HG02884 (cell line): ENCODE measurements at regions not wholly inside any gene's neighbourhood (a gene's known extent, or its start where the extent isn't known, plus 50 kb on each side); places are given as distances from the start of the nearest gene placed in this dataset.

Source experiments
- ATAC-seq: cut with Tn5 transposase; IDR thresholded peaks from one replicate; pipeline ENCODE4 v1.9.1; 2021; ENCODE audit warnings: mild to moderate bottlenecking, moderate library complexity; ENCODE audit not compliant: unreplicated experiment

GRCh38 chr2:17309181-17309580, 209.1 kb downstream of the RAD51AP2 start:
- ATAC-seq, result no peak

DNA sequence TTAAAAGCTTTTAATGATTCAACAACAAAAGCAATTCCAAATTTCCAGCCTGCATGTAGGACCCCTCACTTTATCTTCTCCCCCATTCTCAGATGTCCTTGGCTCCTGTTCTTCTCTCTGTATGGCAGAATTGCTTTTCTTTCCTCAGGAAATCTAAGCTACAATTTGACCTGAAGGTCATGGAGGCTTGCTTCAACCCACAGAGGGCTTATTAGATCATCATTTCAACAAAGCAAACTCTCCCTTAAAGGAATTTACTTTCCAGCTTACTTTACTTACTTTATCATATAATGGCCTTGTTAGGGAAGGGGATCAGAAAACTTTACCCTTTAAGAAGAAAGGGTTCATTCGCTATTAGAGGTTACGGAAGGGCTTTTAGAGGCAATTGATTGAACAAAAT, 211.5 kb downstream of the RAD51AP2 start:
- no peak for ATAC-seq

DNA sequence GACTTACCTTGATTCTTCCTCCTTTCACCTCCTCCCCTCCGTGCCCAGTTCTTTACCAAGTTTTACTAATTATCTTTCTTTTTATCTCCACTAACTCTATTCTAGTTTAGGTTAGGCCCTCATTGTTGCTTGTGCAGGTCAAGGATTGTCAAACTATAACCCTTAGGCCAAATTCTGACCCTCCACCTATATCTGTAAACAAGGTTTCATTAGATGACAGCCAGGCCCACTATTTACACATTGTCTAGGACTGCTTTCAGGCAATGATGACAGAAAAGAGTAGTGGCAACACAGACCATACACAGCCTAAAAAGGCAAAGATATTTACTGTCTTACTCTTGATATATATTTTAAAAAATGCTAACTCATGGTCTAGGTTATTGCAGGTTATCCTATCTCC, 212.0 kb downstream of the RAD51AP2 start:
- ATAC-seq, result no peak

- ATAC-seq, result no peak
Observed at GRCh38 chr2:17303521-17303920, 214.7 kb downstream of the RAD51AP2 start.

DNA sequence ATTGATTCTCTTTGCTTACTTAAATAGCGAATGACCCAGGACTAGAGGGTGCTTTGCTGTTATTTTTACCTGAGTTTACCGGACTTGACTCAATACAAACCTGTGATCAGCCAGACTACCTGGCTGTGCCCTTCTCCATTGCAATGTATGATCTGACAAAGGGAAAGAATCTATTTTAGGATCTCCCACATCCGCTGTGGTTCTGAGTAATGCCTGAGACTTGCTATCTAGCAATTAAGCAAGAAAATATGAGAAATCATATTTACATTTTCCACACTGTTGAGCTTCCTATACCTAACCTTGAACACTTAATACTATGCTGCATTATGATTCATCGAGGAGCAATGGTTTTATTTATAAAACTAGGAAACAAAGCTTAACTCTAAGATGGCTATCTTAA, 215.2 kb downstream of the RAD51AP2 start:
- ATAC-seq, result no peak

DNA sequence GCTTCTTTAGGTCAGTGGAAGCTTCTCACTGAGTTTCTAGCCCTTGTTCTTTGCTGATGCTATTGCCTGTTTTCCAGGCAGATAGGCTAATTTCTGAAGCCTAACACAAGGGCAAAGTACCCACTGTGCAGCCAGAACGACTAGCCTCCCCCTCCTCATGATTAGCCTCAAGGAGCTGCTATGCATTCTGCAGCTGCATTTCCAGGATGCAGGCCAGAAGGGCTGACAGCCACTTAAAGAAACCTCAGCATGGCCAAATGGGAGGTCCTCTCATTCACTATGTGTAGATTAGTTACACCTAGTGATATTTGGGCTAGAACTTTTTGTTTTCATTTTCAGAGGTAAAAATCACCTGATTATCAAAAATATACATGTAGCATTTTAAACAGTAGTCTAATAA, 216.0 kb downstream of the RAD51AP2 start:
- ATAC-seq, result no peak

GRCh38 chr2:17301437-17301836, 216.8 kb downstream of the RAD51AP2 start:
- ATAC-seq, result no peak

DNA sequence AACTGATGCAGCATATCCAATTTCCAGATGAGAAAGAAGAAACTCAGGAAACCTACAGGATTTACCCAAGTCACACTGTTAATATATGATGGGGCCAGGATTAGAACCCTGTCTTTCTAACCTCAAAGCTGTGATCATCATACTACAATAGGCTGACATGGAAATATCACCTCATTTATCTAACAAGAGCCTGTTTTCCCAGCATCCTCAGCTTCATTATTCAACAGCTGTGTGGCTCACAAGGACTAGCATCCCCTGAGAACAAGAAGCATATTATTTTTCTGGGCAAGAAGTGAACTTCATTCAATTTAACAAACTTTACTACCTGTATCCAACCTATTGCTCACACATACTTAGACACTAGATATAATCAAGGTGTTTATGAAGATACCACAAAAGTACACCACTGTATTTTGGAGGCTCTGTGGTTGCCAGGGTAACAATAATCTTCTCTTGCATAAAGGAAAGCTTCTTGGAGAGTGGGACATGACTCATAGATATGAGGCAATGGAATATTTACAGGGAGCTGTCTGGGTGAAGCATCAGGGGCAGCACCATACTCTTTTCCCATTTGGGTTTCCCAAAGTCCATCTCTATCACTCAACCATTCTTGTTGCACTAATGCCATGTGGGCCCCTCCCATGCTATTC, 218.2 kb downstream of the RAD51AP2 start:
- ATAC-seq, result no peak

- no peak for ATAC-seq
Observed at GRCh38 chr2:17298453-17298852, 219.8 kb downstream of the RAD51AP2 start.

DNA sequence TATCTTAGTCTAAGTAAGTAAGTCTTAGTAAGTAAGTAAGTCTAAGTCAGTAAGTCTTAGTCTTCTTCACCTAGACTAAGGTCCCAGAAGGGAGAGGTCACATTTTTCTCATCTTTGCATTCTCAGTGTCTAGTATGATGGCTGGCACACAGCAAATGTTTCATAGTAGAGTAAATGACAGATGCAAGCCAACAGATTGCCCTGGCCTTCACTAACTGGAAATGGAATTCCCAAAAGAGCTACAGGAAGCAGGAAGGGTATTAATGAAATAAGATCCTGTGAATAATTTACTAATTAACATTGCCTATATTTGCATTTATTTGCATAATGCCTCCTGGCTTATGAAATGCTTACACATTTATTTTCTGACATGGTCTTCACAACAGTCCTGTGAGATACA, 221.6 kb downstream of the RAD51AP2 start:
- ATAC-seq, result no peak

DNA sequence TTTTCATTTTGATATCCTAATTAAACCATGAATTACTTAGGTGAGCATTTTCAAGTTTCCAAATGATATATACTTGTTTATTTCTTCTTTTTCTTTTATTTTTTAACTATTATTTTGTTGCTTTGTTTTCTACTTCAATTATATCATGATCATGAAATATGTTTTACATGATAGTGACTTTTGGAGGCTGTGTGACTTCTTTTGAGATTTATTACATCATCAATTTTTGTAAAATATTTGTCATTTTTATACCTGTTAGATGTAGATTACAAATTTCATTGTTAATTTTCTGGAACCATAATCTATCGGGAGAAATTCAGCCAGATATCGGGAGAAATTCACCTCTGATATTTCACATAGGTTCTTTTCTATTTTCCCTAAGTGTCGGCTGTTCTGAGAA, 228.6 kb downstream of the RAD51AP2 start:
- ATAC-seq, result no peak

GRCh38 chr2:17287183-17287582, 231.1 kb downstream of the RAD51AP2 start:
- no peak for ATAC-seq

DNA sequence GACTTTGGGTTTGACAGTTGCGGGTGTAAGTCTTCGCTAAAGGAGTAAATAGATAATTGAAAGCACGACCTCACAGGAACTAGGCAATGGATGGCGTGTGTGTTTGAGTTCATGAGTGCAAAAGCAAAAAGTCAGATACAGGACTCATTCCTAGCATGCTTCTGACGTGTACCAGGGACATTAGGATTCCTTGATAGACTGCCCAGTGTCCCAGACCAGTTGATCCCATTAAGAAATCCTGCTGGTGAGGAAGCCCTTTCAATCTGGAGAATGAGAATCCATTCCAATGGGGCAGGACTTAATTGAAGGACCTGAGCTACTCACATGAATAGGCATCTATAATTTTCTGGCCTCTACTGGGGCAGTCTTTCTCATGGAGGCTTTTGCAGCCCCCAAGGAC, 235.4 kb downstream of the RAD51AP2 start:
- ATAC-seq, result no peak

DNA sequence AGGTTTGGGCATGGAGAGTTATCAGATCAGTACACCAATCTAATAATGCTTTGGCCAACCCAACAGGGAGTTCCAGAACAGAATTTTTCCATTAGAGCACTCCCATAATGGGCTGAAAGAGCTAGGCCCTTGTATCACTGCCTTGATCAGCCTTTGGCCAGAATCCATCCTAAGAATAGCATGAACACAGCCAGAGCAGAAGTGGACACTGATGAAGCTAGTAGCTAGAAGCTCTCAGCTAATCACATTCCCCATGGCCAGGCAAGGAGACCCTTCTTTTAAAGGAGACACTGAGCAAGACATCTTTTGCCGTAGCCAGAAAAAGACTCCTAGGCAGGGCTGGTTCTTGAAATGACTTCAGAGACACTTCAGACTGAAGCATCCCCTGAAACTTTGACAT, 236.0 kb downstream of the RAD51AP2 start:
- no peak for ATAC-seq

GRCh38 chr2:17276220-17276619, 242.0 kb downstream of the RAD51AP2 start:
- no peak for ATAC-seq

DNA sequence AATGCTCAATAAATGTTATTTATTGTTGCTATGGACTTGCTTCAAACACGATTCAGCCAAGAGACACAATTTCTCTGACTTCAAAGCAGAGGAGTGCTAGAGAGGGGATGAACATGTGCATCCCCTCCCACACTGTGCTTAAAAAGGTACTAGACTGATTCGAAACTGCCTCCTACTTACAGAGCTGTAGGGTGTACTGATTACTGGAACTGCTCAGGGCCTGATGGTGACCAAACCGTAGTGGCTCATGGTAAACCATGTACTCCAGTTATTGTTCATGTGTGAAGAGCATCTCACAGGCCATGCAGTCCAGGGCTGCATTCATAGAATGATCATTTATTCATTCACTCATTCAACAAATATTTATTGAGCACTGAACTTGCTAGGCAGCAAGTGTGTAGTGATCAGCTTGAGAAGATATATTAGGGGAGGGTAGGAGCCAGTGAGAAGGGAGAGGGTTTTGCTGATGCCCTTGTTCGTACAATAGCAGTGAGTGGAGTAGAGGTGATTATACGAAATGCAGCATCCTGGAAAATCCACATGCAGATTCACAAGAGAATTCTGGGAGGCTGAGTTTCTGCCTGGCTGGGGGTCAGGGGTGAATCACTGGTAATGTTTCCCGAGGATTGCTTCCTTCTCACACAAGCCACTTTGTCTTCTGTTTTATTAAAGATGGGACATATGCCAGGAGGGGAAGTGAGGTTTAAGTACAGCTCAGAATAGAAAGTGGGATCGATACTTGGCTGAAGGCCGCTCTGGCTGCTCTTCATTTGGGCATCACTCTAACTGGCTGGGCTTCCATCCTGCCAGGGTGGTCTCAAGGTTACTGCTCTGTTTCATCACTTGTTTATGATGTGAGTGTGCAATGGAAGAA, 245.4 kb downstream of the RAD51AP2 start:
- ATAC-seq, result peak; percentile 66

- ATAC-seq, result no peak
Observed at GRCh38 chr2:17272170-17272569, 246.1 kb downstream of the RAD51AP2 start.

DNA sequence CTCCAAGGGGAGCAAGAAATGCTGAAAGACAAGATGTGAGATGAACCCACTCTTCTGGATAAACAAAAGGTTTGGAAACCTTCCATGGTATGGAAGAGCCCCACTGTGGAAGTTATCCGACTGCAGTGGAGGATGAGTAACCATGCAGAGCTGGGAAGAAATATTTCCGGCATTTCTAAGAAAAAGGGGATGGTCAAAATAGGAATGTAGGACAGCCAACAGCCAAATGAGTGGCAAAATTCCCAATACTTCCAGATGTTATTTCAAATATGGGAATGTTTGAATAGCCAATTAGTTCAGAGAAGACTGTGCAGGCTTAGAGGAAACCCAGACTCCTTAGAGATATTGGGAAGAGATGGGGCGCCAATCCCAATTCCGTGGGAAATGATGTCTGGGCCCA, 246.8 kb downstream of the RAD51AP2 start:
- no peak for ATAC-seq

- peak; percentile 59 for ATAC-seq
Observed at GRCh38 chr2:17270894-17271293, 247.3 kb downstream of the RAD51AP2 start.

DNA sequence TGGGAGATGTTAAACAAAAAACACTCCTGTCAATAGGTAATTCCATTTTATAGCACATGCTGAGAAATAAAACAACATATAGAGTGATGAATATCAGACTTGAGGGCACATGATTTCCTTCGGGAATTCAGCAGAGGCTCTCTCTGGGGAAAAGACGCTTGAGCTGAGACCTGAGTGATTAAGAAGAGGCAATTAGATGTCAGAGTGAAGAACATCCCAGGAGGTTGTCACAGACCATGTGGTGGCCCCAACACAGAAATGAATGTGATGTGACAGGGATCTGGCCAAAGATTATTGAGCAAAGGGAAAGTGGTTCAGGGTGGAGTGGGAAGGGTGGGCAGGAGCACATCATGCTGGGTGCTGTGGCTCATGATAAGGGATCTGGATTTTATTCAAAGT, 254.7 kb downstream of the RAD51AP2 start:
- ATAC-seq, result no peak

DNA sequence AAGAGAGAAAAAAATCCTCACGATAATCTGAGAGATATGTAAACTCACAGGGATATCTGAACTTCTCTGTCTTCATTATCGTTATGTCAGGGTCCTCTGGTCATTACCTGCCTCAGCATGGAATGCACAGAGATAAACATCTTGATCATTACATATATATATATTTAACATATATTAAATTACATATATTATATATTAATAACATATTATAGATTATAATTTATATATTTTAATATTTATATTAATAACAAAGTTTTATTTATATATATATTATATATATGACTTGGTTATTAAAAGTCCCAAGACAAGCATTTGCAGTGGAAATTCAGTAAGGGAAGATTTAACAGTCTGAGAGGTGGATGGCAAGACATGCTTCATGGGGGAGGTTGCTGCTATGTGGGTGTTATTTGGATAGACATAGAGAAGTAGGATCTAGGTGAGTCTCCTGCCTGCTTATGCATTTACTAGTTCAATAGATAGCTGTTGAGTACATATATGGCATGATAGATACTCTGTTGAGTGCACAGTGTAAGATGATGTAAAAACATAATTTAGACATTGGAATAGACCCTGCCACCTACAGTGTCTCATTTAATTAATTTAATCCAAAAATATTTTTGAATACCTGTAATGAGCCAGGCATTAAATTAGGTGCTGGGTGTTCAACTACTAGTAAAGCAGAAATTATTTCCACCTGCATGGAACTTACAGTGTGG, 255.2 kb downstream of the RAD51AP2 start:
- ATAC-seq, result no peak

- no peak for ATAC-seq
Observed at GRCh38 chr2:17259613-17260012, 258.6 kb downstream of the RAD51AP2 start.
